Heart right ventricle (tissue), 16 donors: ENCODE measurements at regions not wholly inside any gene's neighbourhood (a gene's known extent, or its start where the extent isn't known, plus 50 kb on each side); places are given as distances from the start of the nearest gene placed in this dataset.

ENCODE experiments used
- ATAC-seq, 8 donors: fragments of 200-7000 bp; cut with Tn5 transposase; one replicate each; pipeline ENCODE4 v1.9.1; 2020; ENCODE audit warnings: mild to moderate bottlenecking in 8 of 8, moderate library complexity in 8 of 8, moderate number of reproducible peaks in 1 of 8
- DNase-seq, 2 donors: peaks; one replicate each; pipeline ENCODE4 v3.0.0-alpha.2; 2020
- H3K27ac ChIP-seq, 10 donors: fragments of 200-600 bp; sonication (generic) in 2 of 10; one replicate each; pipeline versions ENCODE4 v1.5.0 to v1.8.0; 2020 to 2022; ENCODE audit warnings: mild to moderate bottlenecking in 3 of 10
- H3K27me3 ChIP-seq, 7 donors: fragments of 200-600 bp; one replicate each; pipeline ENCODE4 v1.8.0; 2021 to 2022; ENCODE audit warnings: mild to moderate bottlenecking in 2 of 7
- H3K36me3 ChIP-seq, 9 donors: fragments of 200-600 bp; sonication (generic) in 1 of 9; one replicate each; pipeline versions ENCODE4 v1.5.0 to v1.8.0; 2020 to 2022; ENCODE audit warnings: mild to moderate bottlenecking in 2 of 9
- H3K4me1 ChIP-seq, 9 donors: fragments of 200-600 bp; sonication (generic) in 1 of 9; one replicate each; pipeline versions ENCODE4 v1.5.0 to v1.8.0; 2020 to 2022; ENCODE audit warnings: mild to moderate bottlenecking in 4 of 9
- H3K4me3 ChIP-seq, 10 donors: fragments of 200-600 bp; sonication (generic) in 2 of 10; one replicate each; pipeline versions ENCODE4 v1.5.0 to v1.8.0; 2020 to 2022; ENCODE audit warnings: mild to moderate bottlenecking in 7 of 10, moderate library complexity in 2 of 10
- H3K9me3 ChIP-seq, 11 donors: fragments of 200-600 bp in 10 of 11; sonication (generic) in 2 of 11; one replicate each; pipeline versions ENCODE4 v1.5.0 to v1.8.0; 2013 to 2022; ENCODE audit warnings: mild to moderate bottlenecking in 2 of 11, control low read depth in 1 of 11, moderate library complexity in 1 of 11
- WGBS, 2 donors: extraction: QIAGEN DNeasy Blood & Tissue Kit; methylation state at CpG; one replicate each; pipeline ENCODE4 v1.1.7; 2013; ENCODE audit warnings: inconsistent platforms in 1 of 2; 5-methylcytosine and 5-hydroxymethylcytosine counted together
- intact Hi-C, 10 donors: fragments of 100-400 bp; cut with DNase I; formaldehyde crosslinking; loops; one replicate each; pipeline versions ENCODE4 v1.11.1 to v1.14.2; 2022
- TF ChIP-seq, protein P1 (sequence below), 9 donors: fragments of 200-600 bp; sonication (generic) in 2 of 9; IDR thresholded peaks; one replicate each; pipeline versions ENCODE4 v1.5.0 to v1.8.0; 2021 to 2022; ENCODE audit warnings: antibody characterized with exemption in 9 of 9, mild to moderate bottlenecking in 5 of 9, moderate library complexity in 1 of 9
- donor health status: Arrhythmogenic right ventricular cardiomyopathy.
- donor health status: ischemic (EF 13 %, LVEDD 7.1; RV severe dilation, severe dysfunction).
- donor health status: healthy with polysubstance abuse.
- donor health status: DM: no; HTN: yes; CAD: no.
- donor health status: DM: no; HTN: no; CAD: no.
- donor health status: ischemic (EF 25% LVEDD 6.9; RV normal size, moderate dysfunction).
- donor health status: ischemic (EF 25% LVEDD 5.7; RV mildly dilated, moderate dysfunction).
- donor health status: healthy.
- donor health status: DM: yes; HTN: yes; CAD: no.
- donor health status: Ischemic cardiomyopathy.
- donor health status: ischemic (EF 35%, LVEDD 5.7; RV mildly dilated, moderate dysfunction).
- donor health status: nonischemic (EF 11% LVEDD 7.7; RV severe dilation, severe dysfunction).
- donor health status: DM: yes; HTN: yes; CAD: no.
- donor health status: PGD.
- donor health status: ischemic (EF 29% LVEDD 5.4; RV normal size, mild dysfunction).
- donor health status: nonischemic (EF 23%, LVEDD 6.1; RV moderate dilation, normal function).

DNA sequence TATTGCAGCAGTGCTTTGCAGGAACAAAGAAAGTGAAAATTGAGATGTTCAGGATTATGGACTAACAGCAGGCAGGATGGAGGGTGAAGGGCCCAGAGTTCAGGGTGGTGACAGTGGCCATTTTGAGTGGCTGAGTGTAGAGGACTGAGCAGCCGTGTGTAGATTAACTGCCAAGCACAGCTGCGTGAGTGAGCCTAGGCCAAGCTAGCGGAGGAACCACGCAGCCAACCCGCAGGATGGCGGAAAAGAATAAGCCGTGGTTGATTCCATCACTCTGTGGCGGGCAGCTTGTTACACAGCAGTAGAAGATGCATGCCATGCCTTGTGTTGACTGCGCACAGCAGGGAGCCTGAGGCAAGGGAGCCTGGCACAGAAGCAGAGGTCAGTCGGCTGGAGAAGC is 102.5 kb upstream of the KIF26B start:
- intact Hi-C loops, result no loop called here

DNA sequence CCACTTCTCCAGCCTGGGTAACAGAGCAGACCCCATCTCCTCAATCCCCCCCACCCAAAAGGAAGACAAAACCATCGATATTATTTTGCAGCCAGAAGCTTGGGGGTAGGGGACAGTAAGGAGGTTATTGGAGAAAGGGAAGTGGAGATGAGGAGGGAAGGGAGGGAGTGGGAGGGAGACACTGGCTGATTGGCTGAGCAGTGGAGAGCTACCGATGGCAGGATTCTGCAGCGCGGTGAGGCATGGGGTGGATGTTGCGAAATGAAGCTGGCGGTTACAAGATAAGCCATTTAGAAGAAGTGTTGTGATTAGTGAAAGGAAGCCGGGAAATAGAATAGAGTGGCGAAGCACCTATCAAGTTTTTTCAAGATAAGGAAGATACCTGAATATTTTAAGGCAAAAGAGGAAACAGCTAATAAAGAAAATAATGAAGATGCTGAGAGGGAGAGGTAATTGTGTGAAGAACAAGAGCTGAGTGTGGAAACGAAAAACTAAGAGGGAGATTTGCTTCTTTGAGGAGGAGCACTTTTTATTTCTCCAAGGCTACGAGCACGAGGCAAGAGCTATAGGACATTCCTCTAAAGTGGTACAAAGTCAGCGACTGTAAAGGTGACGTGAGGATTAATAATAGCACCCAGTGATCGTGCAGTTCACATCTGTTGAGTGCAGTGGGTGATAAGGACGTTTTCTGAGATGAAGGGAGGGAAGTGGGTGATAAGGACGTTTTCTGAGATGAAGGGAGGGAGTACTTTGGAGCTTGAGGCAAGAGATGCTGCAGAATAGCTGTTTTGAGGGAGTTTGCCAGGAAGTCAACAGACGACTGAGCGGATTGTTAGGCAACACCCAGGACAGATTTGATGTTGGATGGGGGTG is 103.2 kb upstream of the KIF26B start:
- peaks cover 0 to 13% (median 0%) of the 10 kb centered on the region in 9 donors for H3K36me3 ChIP-seq
- H3K9me3 ChIP-seq, result no peaks in the 10 kb centered on the region
- peak overlapping the region in 2 of 10 donors; percentile 28 to 59 for H3K27ac ChIP-seq
- DNase-seq (peak; percentile 36 to 41), ATAC-seq (peak; percentile 66 to 84 (median 78))
- H3K27me3 ChIP-seq, result no peaks in the 10 kb centered on the region
- intact Hi-C loops, result no loop called here
- peak overlapping the region in 6 of 10 donors; percentile 6 to 41 (median 25) for H3K4me3 ChIP-seq
- TF ChIP-seq, protein P1, sequence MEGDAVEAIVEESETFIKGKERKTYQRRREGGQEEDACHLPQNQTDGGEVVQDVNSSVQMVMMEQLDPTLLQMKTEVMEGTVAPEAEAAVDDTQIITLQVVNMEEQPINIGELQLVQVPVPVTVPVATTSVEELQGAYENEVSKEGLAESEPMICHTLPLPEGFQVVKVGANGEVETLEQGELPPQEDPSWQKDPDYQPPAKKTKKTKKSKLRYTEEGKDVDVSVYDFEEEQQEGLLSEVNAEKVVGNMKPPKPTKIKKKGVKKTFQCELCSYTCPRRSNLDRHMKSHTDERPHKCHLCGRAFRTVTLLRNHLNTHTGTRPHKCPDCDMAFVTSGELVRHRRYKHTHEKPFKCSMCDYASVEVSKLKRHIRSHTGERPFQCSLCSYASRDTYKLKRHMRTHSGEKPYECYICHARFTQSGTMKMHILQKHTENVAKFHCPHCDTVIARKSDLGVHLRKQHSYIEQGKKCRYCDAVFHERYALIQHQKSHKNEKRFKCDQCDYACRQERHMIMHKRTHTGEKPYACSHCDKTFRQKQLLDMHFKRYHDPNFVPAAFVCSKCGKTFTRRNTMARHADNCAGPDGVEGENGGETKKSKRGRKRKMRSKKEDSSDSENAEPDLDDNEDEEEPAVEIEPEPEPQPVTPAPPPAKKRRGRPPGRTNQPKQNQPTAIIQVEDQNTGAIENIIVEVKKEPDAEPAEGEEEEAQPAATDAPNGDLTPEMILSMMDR (IDR thresholded peaks at IDR 0.05), result no peak
- 31 to 37% methylated on average over 18 of the region's 18 CpGs for WGBS, 2 donors
- peaks cover 0 to 44% (median 8%) of the 10 kb centered on the region in 9 donors for H3K4me1 ChIP-seq

More for the DNA sequence above, 102.5 kb upstream of the KIF26B start:
- Histone ChIP-seq H3K9me3 (no peaks in the 10 kb centered on the region), H3K27ac (peak overlapping the region in 1 of 10 donors; percentile 59), H3K4me3 (peak overlapping the region in 1 of 10 donors; percentile 23), H3K27me3 (no peaks in the 10 kb centered on the region), H3K4me1 (peaks cover 0 to 48% (median 8%) of the 10 kb centered on the region in 9 donors), H3K36me3 (peaks cover 0 to 15% (median 0%) of the 10 kb centered on the region in 9 donors)
- DNase-seq, result no peak
- ATAC-seq, result peak in 4 of 8 donors; percentile 5 to 52 (median 19)
- TF ChIP-seq, protein P1 (IDR thresholded peaks at IDR 0.05), result no peak
- WGBS, 2 donors, result 92 to 94% methylated on average over 10 of the region's 10 CpGs

DNA sequence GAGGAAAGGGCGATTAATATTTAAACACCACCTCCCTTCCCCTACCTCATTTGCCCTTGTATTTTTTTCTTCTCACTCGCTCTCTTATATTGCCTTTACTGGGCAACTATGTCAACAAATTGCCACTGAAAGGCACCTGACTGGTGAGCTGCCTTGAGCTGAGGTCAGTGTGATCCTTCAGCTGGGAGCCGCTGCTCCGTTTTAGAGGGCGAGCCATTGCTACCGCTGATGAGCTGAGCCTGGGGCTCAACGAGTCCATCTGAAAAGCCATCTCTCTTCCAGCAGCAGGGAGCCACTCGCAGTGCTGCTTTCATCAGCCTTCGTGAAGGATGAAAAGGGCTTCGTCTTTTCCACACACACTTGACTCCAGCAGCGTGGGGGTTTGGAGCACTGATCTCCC is 108.0 kb upstream of the KIF26B start:
- no peak for DNase-seq
- no peaks in the 10 kb centered on the region for H3K27me3 ChIP-seq
- no peak for ATAC-seq
- intact Hi-C loops, result loop anchor here in 8 of 10 donors (5.0 to 10.0 kb wide), 4 partner anchors 182 to 444 kb away; partner anchors contain the start of genes COX20 (in 4 of the 8) and HNRNPU (in 2 of the 8)
- TF ChIP-seq, protein P1 (IDR thresholded peaks at IDR 0.05), result no peak
- H3K9me3 ChIP-seq, result no peaks in the 10 kb centered on the region
- 59 to 86% methylated on average over 11 of the region's 11 CpGs for WGBS, 2 donors
- peaks cover 0 to 37% (median 18%) of the 10 kb centered on the region in 9 donors for H3K4me1 ChIP-seq
- no peaks in the 10 kb centered on the region for H3K36me3 ChIP-seq
- no peak overlapping the region for H3K4me3 ChIP-seq
- peak overlapping the region in 2 of 10 donors; percentile 6 to 34 for H3K27ac ChIP-seq

DNA sequence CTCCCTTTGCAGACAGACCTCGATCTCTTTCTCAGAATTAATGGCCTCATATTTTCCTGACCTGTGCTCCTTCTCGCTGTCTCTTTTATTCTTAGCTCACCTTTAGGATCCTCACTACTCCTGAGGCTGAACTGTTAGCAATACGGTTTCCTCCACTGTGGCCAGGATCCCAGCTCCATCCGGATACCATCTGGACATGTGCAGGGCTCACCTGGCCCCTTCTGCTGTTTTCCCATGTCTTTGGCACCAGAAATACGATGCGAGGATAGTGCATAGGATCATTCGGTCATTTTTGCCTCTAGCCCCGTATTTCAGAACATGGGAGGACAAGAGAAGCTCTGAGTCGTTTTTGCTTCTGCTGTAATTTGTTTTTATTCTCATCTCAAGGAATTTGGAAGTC is 108.5 kb upstream of the KIF26B start:
- H3K4me1 ChIP-seq, result peaks cover 0 to 38% (median 16%) of the 10 kb centered on the region in 9 donors
- no peak for ATAC-seq
- intact Hi-C loops, result loop anchor here in 8 of 10 donors (5.0 to 10.0 kb wide), 4 partner anchors 182 to 444 kb away; partner anchors contain the start of genes COX20 (in 4 of the 8) and HNRNPU (in 2 of the 8)
- no peaks in the 10 kb centered on the region for H3K27me3 ChIP-seq
- peak overlapping the region in 4 of 10 donors; percentile 6 to 38 (median 34) for H3K27ac ChIP-seq
- 91 to 94% methylated on average over 9 of the region's 9 CpGs for WGBS, 2 donors
- TF ChIP-seq, protein P1 (IDR thresholded peaks at IDR 0.05), result no peak
- DNase-seq, result no peak
- no peaks in the 10 kb centered on the region for H3K36me3 ChIP-seq
- H3K9me3 ChIP-seq, result no peaks in the 10 kb centered on the region
- no peak overlapping the region for H3K4me3 ChIP-seq
